ENCODE measurements at regions not wholly inside any gene's neighbourhood (a gene's known extent, or its start where the extent isn't known, plus 50 kb on each side); places are given as distances from the start of the nearest gene placed in this dataset.

DNA sequence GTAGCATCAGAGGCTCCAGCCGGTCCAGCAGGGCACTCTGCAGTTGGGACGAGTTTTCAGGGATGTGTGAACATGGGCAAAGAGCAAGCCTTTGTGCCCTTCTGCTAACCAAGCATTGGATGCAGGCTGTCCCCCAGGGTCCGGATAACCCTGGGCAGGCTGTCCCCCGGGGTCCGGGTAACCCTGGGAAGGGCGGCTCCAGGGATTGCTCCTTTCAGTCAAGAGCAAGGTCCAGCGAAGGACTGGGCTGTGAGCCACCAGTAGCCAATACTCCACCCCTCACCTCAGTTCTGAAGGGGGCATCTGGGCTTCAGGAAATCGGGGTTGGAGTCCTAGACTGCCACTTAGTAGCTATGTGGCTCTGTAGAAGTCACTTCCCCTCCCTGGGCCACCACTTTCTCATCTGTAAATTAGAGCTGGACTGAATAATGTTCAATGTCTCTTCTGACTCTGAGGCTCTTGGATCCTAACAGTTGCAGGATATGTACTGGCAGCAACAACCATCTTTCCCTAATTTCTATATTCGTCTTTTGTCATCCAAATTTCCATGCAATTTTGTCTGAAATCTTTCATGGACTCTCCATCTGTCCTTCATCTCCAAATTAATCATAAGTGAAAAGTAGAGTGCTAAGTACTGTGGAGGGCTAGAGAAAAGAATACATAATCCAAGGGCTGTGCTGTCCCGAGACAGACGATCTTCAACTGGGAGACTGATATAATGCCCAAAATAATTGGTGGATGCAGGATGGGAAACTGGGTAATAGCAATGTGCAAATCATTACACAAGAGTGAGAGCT, 137.4 kb upstream of the NTF3 start:
- no peak overlapping the region for H3K27ac Mint-ChIP-seq
- DNase-seq, result no peak
- no peak overlapping the region for H3K4me3 Mint-ChIP-seq
- no peak for ATAC-seq (replicated peaks)
- no peaks in the 10 kb centered on the region for H3K36me3 Mint-ChIP-seq
- H3K9me3 Mint-ChIP-seq, result no peaks in the 10 kb centered on the region
- no peaks in the 10 kb centered on the region for H3K4me1 Mint-ChIP-seq
- peaks cover 4 to 15% of the 10 kb centered on the region in 2 donors for H3K27me3 Mint-ChIP-seq

DNA sequence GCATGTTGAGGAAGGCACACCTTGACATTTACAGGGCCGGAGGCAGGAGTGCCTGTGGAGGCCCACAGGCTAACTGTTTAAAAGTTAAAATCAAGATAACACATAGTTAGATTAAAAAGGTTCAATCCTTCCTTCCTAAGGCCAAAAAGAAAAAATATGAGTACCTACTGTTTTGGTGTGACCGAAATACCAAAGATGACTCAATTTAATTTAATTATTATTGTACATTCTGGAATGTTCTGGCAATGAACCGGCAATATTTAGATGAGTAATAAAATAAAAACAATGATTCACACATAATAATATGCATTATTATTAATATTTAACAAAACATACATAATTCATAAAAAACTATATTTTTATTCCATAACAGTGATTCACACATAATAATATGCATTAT, 136.8 kb upstream of the NTF3 start:
- no peaks in the 10 kb centered on the region for H3K4me1 Mint-ChIP-seq
- DNase-seq (no peak), ATAC-seq (replicated peaks) (no peak)
- no peaks in the 10 kb centered on the region for H3K9me3 Mint-ChIP-seq
- H3K27ac Mint-ChIP-seq, result no peak overlapping the region
- no peaks in the 10 kb centered on the region for H3K36me3 Mint-ChIP-seq
- H3K4me3 Mint-ChIP-seq, result no peak overlapping the region
- peaks cover 4 to 15% of the 10 kb centered on the region in 2 donors for H3K27me3 Mint-ChIP-seq

DNA sequence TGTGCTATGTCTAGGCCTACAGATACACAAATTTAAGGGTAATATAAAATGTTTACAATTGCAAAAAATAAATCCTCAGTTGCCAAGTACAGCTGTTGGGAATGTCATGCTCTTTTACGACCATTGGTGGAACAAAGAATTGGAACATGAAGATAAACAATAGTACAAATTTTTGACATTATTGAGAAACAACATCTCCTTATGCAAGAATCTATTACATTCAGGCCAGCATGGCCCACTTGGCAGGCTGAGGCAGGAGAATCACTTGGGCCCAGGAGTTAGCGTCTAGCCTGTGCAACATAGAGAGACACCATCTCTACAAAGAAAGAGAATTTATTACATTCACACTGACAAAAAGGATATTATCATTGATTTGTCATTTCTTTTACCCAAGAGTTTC, 135.9 kb upstream of the NTF3 start:
- ATAC-seq (replicated peaks), result no peak
- no peaks in the 10 kb centered on the region for H3K4me1 Mint-ChIP-seq
- DNase-seq, result no peak

DNA sequence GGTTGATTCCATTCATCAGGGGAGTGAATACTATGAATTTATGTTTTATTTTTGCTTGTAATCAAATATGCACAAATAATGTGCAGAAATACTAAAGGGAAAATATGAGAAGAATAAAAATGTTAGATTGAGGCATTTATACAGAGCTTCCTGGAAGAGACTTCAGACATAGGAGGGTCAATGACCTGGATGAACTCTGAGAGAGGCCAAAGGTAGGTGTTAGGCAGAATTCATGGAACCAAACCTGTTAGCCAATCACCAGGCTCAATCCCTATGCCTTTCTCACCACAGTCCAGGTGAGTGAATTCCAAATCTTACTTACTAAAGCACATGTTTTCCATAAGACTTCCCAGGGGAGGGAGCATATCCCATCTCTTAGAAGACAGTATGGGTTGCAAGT, 130.4 kb upstream of the NTF3 start:
- Mint-ChIP-seq H3K27ac (no peak overlapping the region), H3K4me1 (no peaks in the 10 kb centered on the region), H3K36me3 (no peaks in the 10 kb centered on the region), H3K4me3 (no peak overlapping the region), H3K9me3 (no peaks in the 10 kb centered on the region), H3K27me3 (peaks cover 8 to 29% of the 10 kb centered on the region in 2 donors)
- DNase-seq, result no peak
- no peak for ATAC-seq (replicated peaks)

More for the DNA sequence above, 135.9 kb upstream of the NTF3 start:
- Mint-ChIP-seq H3K27me3 (peaks cover 2 to 17% of the 10 kb centered on the region in 2 donors), H3K27ac (no peak overlapping the region), H3K9me3 (no peaks in the 10 kb centered on the region), H3K36me3 (no peaks in the 10 kb centered on the region), H3K4me3 (no peak overlapping the region)

DNA sequence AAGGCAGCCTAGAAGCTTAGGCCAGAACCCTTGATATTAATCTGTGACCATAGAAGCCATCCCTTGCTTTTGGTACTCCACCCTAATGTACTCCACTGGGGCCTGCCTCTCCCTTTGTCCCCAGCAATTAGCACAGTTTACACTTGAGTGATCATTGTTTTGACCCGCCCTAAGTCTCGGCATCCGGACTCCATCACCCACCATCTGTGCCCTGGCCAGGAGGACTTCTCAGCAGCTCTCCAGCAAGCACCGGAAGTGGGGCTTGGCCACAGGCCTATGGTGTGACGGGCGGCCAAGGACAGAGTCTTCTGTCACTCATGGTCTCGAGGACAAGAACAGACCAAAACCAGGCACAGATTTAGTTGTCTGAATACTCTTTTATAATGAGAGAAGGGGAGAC, 126.5 kb upstream of the NTF3 start:
- Mint-ChIP-seq H3K27ac (no peak overlapping the region), H3K4me1 (no peaks in the 10 kb centered on the region), H3K9me3 (no peaks in the 10 kb centered on the region), H3K36me3 (no peaks in the 10 kb centered on the region), H3K27me3 (peaks cover 12 to 29% of the 10 kb centered on the region in 2 donors), H3K4me3 (no peak overlapping the region)
- DNase-seq, result no peak
- ATAC-seq (replicated peaks), result no peak

DNA sequence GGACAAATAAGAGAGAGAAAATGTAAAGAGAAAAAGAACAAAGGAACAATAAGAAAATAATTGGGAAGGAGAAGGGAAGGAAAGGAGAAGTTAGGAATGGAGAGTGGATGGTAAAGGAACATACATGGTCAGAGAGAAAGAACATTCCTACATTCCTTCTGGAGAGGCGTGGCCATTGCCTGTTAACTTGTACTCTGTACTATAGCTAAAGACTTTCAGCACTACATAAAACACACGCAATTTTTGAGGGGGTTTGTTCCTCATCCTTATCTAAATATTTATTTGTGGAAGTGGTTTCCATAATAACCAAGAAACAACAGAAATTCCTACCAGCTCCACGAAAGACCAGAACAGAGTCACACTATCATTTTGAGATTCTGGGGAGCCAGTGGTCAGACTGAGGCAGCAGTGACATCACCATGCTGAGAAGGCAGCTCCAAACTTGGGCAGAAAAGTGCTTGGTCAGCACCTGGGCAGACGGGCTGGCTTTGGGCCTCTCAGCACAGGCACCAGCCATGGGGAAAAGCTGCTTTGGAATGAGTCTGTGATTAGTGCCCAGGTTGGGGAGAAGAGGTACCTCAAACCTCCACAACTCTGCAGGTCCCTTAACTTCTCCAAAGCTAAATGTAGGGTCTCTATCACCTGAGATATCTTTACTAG, 125.9 kb upstream of the NTF3 start:
- no peak for DNase-seq
- no peak overlapping the region for H3K4me3 Mint-ChIP-seq

DNA sequence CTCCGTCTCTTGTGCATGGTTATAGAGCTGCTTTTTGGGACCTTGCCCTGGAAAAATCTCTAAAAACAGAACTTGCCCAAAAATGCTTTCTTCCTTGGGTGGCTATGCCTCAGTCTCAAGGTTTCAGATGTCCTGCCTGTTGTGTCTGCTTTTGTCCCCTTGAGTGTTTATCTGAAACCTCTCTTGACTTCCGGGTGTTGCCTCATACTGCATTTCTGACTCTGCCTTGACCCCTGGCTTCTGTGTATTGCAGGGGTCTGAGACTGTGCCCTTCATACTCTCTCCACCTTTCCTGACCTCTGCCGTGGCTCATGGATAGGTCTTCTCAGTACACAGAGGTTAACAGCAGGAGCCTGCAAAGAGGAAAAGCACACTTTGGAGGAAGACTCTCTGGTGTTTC, 124.8 kb upstream of the NTF3 start:
- no peaks in the 10 kb centered on the region for H3K9me3 Mint-ChIP-seq
- no peaks in the 10 kb centered on the region for H3K36me3 Mint-ChIP-seq
- H3K4me3 Mint-ChIP-seq, result no peak overlapping the region
- DNase-seq, result no peak
- ATAC-seq (replicated peaks), result no peak
- no peaks in the 10 kb centered on the region for H3K4me1 Mint-ChIP-seq
- peaks cover 6 to 30% of the 10 kb centered on the region in 2 donors for H3K27me3 Mint-ChIP-seq
- no peak overlapping the region for H3K27ac Mint-ChIP-seq

More for the DNA sequence above, 125.9 kb upstream of the NTF3 start:
- Mint-ChIP-seq H3K9me3 (no peaks in the 10 kb centered on the region), H3K4me1 (no peaks in the 10 kb centered on the region), H3K27ac (no peak overlapping the region), H3K36me3 (no peaks in the 10 kb centered on the region), H3K27me3 (peaks cover 12 to 27% of the 10 kb centered on the region in 2 donors)
- ATAC-seq (replicated peaks), result no peak

DNA sequence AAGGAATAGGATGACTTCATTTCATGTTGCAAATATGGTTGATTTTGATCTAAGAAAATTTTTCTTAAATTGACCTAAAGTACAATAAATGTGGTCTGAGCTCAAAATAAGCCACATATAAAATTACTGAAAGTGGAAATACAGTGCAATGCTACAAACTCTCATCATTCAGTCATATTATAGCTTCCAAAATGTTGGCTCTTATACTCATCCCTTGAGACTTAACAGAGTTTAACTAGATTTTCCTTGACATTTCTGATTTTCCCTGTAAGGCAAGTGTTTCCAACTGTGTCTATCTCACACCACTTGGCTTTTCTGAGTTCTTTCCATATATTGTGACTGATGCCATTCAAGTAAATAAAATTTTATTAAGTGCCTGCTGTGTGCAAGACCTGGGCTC, 123.7 kb upstream of the NTF3 start:
- Mint-ChIP-seq H3K27ac (no peak overlapping the region), H3K9me3 (no peaks in the 10 kb centered on the region), H3K4me1 (no peaks in the 10 kb centered on the region), H3K4me3 (no peak overlapping the region), H3K36me3 (no peaks in the 10 kb centered on the region), H3K27me3 (peaks cover 4 to 23% of the 10 kb centered on the region in 2 donors)
- ATAC-seq (replicated peaks) (no peak), DNase-seq (no peak)

DNA sequence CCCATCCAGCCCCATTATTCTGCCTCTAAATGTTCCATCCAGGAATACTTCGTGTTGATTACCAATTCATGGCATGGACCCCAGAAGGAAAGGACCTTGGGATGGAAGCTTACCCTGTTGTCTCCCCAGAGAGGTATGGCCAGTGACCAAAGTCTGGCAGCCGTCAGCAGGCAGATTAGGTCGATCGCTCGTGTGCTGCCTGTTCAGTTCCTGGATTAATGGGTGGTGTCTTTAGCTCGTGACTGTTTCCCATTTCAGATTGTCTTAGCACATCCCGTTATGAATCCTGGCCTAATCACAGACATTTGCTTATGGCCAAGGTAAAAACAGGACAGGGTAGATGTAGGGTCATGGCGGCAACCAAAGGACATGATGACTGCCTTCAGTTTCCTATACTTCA, 122.9 kb upstream of the NTF3 start:
- peaks cover 4 to 23% of the 10 kb centered on the region in 2 donors for H3K27me3 Mint-ChIP-seq

DNA sequence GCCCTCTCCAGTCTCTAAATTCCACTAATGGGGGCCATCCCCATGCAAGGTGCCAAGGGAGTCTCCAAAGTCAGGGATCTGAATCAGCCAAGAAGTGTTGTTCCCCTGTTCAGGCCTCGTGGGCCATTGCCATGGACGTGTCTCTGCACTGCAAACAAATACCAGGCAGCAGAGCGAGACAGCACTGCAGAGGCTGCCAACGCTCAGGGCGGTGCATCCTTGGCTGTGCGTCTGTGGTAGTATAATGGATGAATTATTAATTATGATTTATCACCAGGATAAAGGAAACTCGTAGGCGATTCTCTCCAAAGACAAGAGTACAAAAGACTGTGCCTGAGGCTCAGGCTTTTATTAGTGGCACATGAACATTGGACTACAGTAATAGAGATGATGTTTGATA, 122.3 kb upstream of the NTF3 start:
- no peaks in the 10 kb centered on the region for H3K9me3 Mint-ChIP-seq

More for the DNA sequence above, 122.9 kb upstream of the NTF3 start:
- no peak overlapping the region for H3K4me3 Mint-ChIP-seq
- no peaks in the 10 kb centered on the region for H3K4me1 Mint-ChIP-seq
- no peaks in the 10 kb centered on the region for H3K9me3 Mint-ChIP-seq
- DNase-seq (no peak), ATAC-seq (replicated peaks) (no peak)
- no peak overlapping the region for H3K27ac Mint-ChIP-seq
- no peaks in the 10 kb centered on the region for H3K36me3 Mint-ChIP-seq

DNA sequence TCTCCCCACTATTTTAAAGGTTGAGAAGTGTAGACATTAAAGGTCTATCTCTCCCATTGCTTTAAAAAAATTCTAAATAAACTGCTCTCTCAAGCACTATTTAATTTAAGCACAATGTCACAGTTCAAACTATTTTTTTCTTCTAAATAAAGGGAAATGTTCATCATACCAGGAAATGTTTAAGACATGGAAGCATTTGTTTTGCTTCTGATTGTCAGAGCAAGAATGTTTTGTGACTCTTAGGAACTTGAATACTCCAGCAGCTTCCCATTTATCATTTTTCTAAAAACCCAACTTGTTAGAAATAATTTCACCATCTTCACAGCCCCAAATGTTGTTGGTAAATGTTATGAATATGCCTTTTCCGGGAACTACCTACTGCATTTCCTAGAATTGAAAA, 121.8 kb upstream of the NTF3 start:
- ATAC-seq (replicated peaks) (no peak), DNase-seq (no peak)
- Mint-ChIP-seq H3K9me3 (no peaks in the 10 kb centered on the region), H3K27me3 (peaks cover 4 to 17% of the 10 kb centered on the region in 2 donors), H3K4me1 (no peaks in the 10 kb centered on the region), H3K36me3 (no peaks in the 10 kb centered on the region), H3K27ac (no peak overlapping the region), H3K4me3 (no peak overlapping the region)

More for the DNA sequence above, 122.3 kb upstream of the NTF3 start:
- no peaks in the 10 kb centered on the region for H3K36me3 Mint-ChIP-seq
- DNase-seq (no peak), ATAC-seq (replicated peaks) (no peak)
- H3K27me3 Mint-ChIP-seq, result peaks cover 4 to 20% of the 10 kb centered on the region in 2 donors
- no peak overlapping the region for H3K27ac Mint-ChIP-seq
- H3K4me3 Mint-ChIP-seq, result no peak overlapping the region
- H3K4me1 Mint-ChIP-seq, result no peaks in the 10 kb centered on the region

DNA sequence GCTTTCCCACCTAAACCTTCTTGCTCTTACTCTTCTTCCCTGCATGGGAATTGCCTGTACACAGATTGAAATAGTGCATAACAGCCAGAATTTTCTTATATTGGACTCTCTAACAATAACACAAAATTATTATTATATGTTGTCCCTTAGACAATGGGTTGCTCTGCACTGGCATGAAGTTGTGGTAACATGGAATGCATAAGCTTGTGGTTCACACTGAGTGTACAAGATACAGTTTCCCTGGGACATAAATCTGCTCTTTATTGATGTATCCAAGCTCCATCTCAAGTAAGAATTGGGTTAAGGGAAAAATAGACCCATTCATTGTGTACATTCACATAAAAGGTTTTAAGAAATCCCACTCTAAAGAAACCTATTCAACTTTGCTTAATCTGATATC, 114.4 kb upstream of the NTF3 start:
- Mint-ChIP-seq H3K4me3 (no peak overlapping the region), H3K27ac (no peak overlapping the region), H3K9me3 (peaks cover 0 to 1% of the 10 kb centered on the region in 2 donors), H3K36me3 (no peaks in the 10 kb centered on the region), H3K27me3 (peaks cover 0 to 29% of the 10 kb centered on the region in 2 donors), H3K4me1 (no peaks in the 10 kb centered on the region)
- DNase-seq, result no peak
- ATAC-seq (replicated peaks), result no peak

DNA sequence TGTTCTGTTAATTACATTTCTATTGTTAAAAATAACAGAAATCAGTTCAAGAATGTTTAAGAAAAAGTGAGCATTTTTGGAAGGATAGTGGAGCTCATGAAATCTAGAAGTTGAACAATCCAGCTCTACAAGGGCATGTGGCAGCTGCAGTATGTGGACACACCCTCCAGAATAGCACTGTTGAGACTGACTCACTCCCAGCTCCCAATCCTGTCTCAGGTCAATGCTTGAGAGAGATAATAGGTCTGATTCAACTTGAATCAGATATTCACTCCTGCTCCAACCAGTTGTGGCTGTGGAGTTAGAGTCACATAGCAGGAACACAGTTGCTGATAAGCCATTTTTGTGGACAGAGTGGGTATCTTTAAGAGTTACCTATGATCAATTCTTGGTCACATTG, 113.0 kb upstream of the NTF3 start:
- ATAC-seq (replicated peaks), result no peak
- peaks cover 0 to 3% of the 10 kb centered on the region in 2 donors for H3K9me3 Mint-ChIP-seq
- H3K4me3 Mint-ChIP-seq, result no peak overlapping the region
- H3K27me3 Mint-ChIP-seq, result peaks cover 0 to 29% of the 10 kb centered on the region in 2 donors
- no peak for DNase-seq
- H3K27ac Mint-ChIP-seq, result no peak overlapping the region
- H3K36me3 Mint-ChIP-seq, result no peaks in the 10 kb centered on the region
- no peaks in the 10 kb centered on the region for H3K4me1 Mint-ChIP-seq

DNA sequence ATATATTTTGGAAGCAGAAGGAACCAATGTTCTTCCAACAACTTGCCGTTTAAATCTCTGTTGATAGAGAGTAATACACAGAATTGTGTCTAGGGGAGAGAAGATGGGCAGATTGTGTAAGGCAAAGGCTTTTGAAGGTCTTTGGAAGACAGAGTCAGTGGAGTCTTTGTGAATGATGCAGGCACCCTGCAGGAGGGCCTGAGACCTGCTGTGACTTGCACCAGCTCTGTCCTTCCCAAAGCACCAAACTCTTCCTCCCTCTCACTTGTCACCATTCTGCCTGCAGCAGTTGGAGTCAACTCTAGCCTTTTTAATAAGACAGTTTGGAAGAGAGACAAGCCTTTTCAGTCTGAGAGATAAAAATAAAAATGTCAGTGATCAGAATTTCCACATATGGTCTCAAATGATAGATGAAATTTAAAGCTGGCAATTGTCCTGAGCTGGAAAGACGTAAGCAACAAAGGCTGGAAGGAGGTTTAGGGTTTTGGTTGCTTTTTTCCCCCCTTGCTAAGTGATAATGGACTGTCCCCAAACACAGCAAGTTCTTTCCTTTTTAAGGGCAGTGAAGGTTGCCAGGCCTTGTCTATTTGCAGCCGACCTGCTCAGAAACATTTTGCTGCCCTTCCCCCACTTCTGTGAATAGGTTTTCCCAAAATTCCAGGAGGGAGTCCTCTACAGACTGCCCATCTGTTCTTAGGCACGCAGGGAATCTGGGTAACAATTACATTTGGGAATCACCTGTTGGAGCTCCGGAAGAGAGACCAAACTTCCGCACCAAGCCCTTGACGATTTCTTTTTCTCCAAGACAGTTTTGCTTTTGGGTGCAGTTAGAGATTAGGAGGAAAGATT, 103.0 kb upstream of the NTF3 start:
- H3K9me3 Mint-ChIP-seq, result peaks cover 4 to 8% of the 10 kb centered on the region in 2 donors
- DNase-seq, result no peak
- H3K27me3 Mint-ChIP-seq, result peaks cover 0 to 24% of the 10 kb centered on the region in 2 donors
- no peak for ATAC-seq (replicated peaks)
- H3K4me1 Mint-ChIP-seq, result no peaks in the 10 kb centered on the region
- H3K27ac Mint-ChIP-seq, result no peak overlapping the region
- no peaks in the 10 kb centered on the region for H3K36me3 Mint-ChIP-seq
- no peak overlapping the region for H3K4me3 Mint-ChIP-seq
